ENCODE measurements at regions not wholly inside any gene's neighbourhood (a gene's known extent, or its start where the extent isn't known, plus 50 kb on each side); places are given as distances from the start of the nearest gene placed in this dataset.

DNA sequence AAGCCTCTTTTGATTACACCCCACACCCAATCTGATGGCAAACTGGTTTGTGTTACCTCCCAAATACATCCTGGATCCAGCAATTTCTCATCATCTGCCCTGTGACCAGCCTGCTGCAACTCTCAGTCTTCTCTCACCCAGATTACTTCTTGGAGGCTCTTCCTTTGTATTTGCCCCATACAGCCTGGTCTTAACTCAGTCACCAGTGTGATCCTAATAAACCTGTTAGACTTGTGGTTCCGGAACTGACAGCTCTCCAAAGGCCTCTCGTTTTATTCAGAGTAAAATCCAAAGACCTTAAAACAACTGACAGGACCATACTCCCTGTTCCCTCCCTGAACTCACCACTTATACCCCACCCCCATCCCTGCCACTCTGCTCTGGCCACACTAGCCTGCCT is 228.2 kb upstream of the PAPPA start:
- TF ChIP-seq, protein P1, sequence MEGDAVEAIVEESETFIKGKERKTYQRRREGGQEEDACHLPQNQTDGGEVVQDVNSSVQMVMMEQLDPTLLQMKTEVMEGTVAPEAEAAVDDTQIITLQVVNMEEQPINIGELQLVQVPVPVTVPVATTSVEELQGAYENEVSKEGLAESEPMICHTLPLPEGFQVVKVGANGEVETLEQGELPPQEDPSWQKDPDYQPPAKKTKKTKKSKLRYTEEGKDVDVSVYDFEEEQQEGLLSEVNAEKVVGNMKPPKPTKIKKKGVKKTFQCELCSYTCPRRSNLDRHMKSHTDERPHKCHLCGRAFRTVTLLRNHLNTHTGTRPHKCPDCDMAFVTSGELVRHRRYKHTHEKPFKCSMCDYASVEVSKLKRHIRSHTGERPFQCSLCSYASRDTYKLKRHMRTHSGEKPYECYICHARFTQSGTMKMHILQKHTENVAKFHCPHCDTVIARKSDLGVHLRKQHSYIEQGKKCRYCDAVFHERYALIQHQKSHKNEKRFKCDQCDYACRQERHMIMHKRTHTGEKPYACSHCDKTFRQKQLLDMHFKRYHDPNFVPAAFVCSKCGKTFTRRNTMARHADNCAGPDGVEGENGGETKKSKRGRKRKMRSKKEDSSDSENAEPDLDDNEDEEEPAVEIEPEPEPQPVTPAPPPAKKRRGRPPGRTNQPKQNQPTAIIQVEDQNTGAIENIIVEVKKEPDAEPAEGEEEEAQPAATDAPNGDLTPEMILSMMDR (IDR thresholded peaks at IDR 0.05; ENCODE audit: insufficient read depth, low read depth, low read length) = no peak
- POLR2A ChIA-PET = no interaction called here
- H3K27me3 ChIP-seq (ENCODE audit: control insufficient read depth, insufficient read depth, low read length) = no peaks in the 10 kb centered on the region
- DNase-seq (ENCODE audit: low read depth) = no peak
- CTCF ChIA-PET = interaction anchor here (0.9 kb wide), 1 partner anchor 17 kb away, joined by 3 read pairs; no protein-coding TSS in a partner anchor
- no peak overlapping the region for H3K4me3 ChIP-seq (ENCODE audit: low read depth, low read length)
- no peaks in the 10 kb centered on the region for H3K36me3 ChIP-seq (ENCODE audit: control insufficient read depth, insufficient read depth, low read length)

- TF ChIP-seq, protein P1 (IDR thresholded peaks at IDR 0.05; ENCODE audit: insufficient read depth, low read depth, low read length) = no peak
- Histone ChIP-seq H3K27me3 (ENCODE audit: control insufficient read depth, insufficient read depth, low read length) (no peaks in the 10 kb centered on the region), H3K36me3 (ENCODE audit: control insufficient read depth, insufficient read depth, low read length) (no peaks in the 10 kb centered on the region), H3K4me3 (ENCODE audit: low read depth, low read length) (no peak overlapping the region)
- CTCF ChIA-PET = interaction anchor here (0.7 kb wide), 1 partner anchor 29 kb away, joined by 3 read pairs; no protein-coding TSS in a partner anchor
- POLR2A ChIA-PET = no interaction called here
- no peak for DNase-seq (ENCODE audit: low read depth)
Measured at GRCh38 chr9:115930472-115930871, 223.1 kb upstream of the PAPPA start.

DNA sequence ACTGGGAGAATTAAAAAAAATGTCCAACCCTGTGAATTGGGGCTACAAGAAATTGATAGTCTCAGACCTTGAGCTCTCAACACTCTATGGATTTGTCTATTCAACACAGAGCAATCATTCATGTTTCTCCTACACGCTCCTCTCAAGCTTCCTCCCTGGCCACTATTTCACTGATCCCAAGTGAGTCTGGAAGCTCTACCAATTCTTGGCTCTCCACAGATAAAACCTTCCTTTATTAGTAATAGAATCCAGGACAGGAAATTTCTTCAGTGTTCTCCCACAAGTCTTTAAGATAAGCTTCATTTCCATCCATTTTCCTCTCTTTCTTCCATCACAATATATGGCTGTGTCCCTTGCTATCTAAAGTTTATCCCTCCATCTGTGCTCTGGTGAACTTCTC is 215.1 kb upstream of the PAPPA start:
- TF ChIP-seq, protein P1 (IDR thresholded peaks at IDR 0.05; ENCODE audit: insufficient read depth, low read depth, low read length) = no peak
- ChIA-PET POLR2A (no interaction called here), CTCF (interaction anchor here (0.5 to 1.0 kb wide), 3 partner anchors 9 to 11 kb away, joined by 3 read pairs; no protein-coding TSS in a partner anchor)
- no peak overlapping the region for H3K4me3 ChIP-seq (ENCODE audit: low read depth, low read length)
- no peaks in the 10 kb centered on the region for H3K36me3 ChIP-seq (ENCODE audit: control insufficient read depth, insufficient read depth, low read length)
- no peaks in the 10 kb centered on the region for H3K27me3 ChIP-seq (ENCODE audit: control insufficient read depth, insufficient read depth, low read length)
- no peak for DNase-seq (ENCODE audit: low read depth)

- TF ChIP-seq, protein P1 (IDR thresholded peaks at IDR 0.05; ENCODE audit: insufficient read depth, low read depth, low read length) = no peak
- no peak for DNase-seq (ENCODE audit: low read depth)
- no peak overlapping the region for H3K4me3 ChIP-seq (ENCODE audit: low read depth, low read length)
- no peaks in the 10 kb centered on the region for H3K27me3 ChIP-seq (ENCODE audit: control insufficient read depth, insufficient read depth, low read length)
- H3K36me3 ChIP-seq (ENCODE audit: control insufficient read depth, insufficient read depth, low read length) = no peaks in the 10 kb centered on the region
- ChIA-PET CTCF (interaction anchor here (1.0 kb wide), 1 partner anchor 10 kb away, joined by 3 read pairs; no protein-coding TSS in a partner anchor), POLR2A (interaction anchor here (0.5 kb wide), 1 partner anchor 216 kb away, joined by 9 read pairs; no protein-coding TSS in a partner anchor)
Measured at GRCh38 chr9:115939065-115939765, 214.4 kb upstream of the PAPPA start.

- TF ChIP-seq, protein P1 (IDR thresholded peaks at IDR 0.05; ENCODE audit: insufficient read depth, low read depth, low read length) = no peak
- ChIA-PET POLR2A (no interaction called here), CTCF (interaction anchor here (0.7 to 1.3 kb wide), 3 partner anchors 59 to 348 kb away, joined by 3 to 5 read pairs (median 3); no protein-coding TSS in a partner anchor)
- no peak overlapping the region for H3K4me3 ChIP-seq (ENCODE audit: low read depth, low read length)
- H3K27me3 ChIP-seq (ENCODE audit: control insufficient read depth, insufficient read depth, low read length) = no peaks in the 10 kb centered on the region
- no peak for DNase-seq (ENCODE audit: low read depth)
- H3K36me3 ChIP-seq (ENCODE audit: control insufficient read depth, insufficient read depth, low read length) = no peaks in the 10 kb centered on the region
Measured at GRCh38 chr9:115941561-115942315, 211.9 kb upstream of the PAPPA start.
